Pancreas (tissue), 10 donors: ENCODE measurements at regions not wholly inside any gene's neighbourhood (a gene's known extent, or its start where the extent isn't known, plus 50 kb on each side); places are given as distances from the start of the nearest gene placed in this dataset.
A peak's percentile ranks its signal among the peaks of the same experiment; 100 is the strongest.

Source experiments
- ATAC-seq, 4 donors: fragments of 200-7000 bp; cut with Tn5 transposase; one replicate each; pipeline versions ENCODE4 v1.8.0 to v1.9.1; 2020; ENCODE audit warnings: mild to moderate bottlenecking in 4 of 4, moderate library complexity in 4 of 4
- DNase-seq, 6 donors: peaks; one replicate each; pipeline ENCODE4 v3.0.0-alpha.2; 2020
- FAIRE-seq: peaks from 2 replicates; lab custom pipeline; 2012; peaks lifted over from hg19 to GRCh38; lab: Jason Lieb, UNC
- H3K27ac ChIP-seq, 4 donors: fragments of 200-600 bp; sonication (generic); 1 replicate in 3 of 4; 2 replicates in 1 of 4; pipeline versions ENCODE4 v1.5.0 to v1.8.0; 2020
- H3K27me3 ChIP-seq, 4 donors: fragments of 200-600 bp; one replicate each; pipeline ENCODE4 v1.8.0; 2021
- H3K36me3 ChIP-seq, 3 donors: fragments of 200-600 bp; sonication (generic) in 1 of 3; one replicate each; pipeline versions ENCODE4 v1.5.0 to v1.8.0; 2020 to 2021
- H3K4me1 ChIP-seq, 3 donors: fragments of 200-600 bp; one replicate each; pipeline ENCODE4 v1.8.0; 2021
- H3K4me3 ChIP-seq, 4 donors: fragments of 200-600 bp; sonication (generic) in 2 of 4; one replicate each; pipeline versions ENCODE4 v1.5.0 to v1.8.0; 2020 to 2021
- H3K9me3 ChIP-seq, 4 donors: fragments of 200-600 bp; one replicate each; pipeline ENCODE4 v1.8.0; 2021
- CTCF ChIP-seq, 4 donors: fragments of 200-600 bp; sonication (generic) in 3 of 4; IDR thresholded peaks; one replicate each; pipeline versions ENCODE4 v1.5.0 to v1.8.0; 2021; ENCODE audit warnings: antibody characterized with exemption in 4 of 4
- WGBS, 2 donors: extraction: QIAGEN DNeasy Blood & Tissue Kit; methylation state at CpG; one replicate each; pipeline ENCODE4 v1.1.7; 2013; 5-methylcytosine and 5-hydroxymethylcytosine counted together
- intact Hi-C, 3 donors: fragments of 100-400 bp; cut with DNase I; formaldehyde crosslinking; loops; one replicate each; pipeline versions ENCODE4 v1.11.1 to v1.14.2; 2022
- donor health status: healthy with polysubstance abuse.
- donor health status: DM: no; HTN: no; CAD: no; lungs with moderate emphysema.
- donor health status: DM: no; HTN: no; CAD: no.
- donor health status: control.
- donor health status: control.
- donor health status: Bipolar disorder and iron deficiency.
- donor health status: DM: yes; HTN: yes; CAD: no.
- donor health status: DM: no; HTN: no; CAD: no.
- donor health status: DM: no; HTN: no; CAD: no.
- donor health status: DM: yes; HTN: yes; CAD: no.

- DNase-seq (no peak), ATAC-seq (no peak), FAIRE-seq (no peak)
- intact Hi-C loops: no loop called here
- Histone ChIP-seq H3K27ac (no peak overlapping the region), H3K4me1 (no peaks in the 10 kb centered on the region), H3K27me3 (peaks cover 0 to 12% (median 0%) of the 10 kb centered on the region in 4 donors), H3K36me3 (no peaks in the 10 kb centered on the region), H3K9me3 (no peaks in the 10 kb centered on the region), H3K4me3 (no peak overlapping the region)
- TF ChIP-seq CTCF (IDR thresholded peaks at IDR 0.05): no peak
- WGBS, 2 donors: 55 to 69% methylated on average over 2 of the region's 2 CpGs
Measured at GRCh38 chrX:116823677-116824076, 360.9 kb upstream of the CT83 start.

- FAIRE-seq (no peak), ATAC-seq (no peak), DNase-seq (no peak)
- WGBS, 2 donors: 76 to 96% methylated on average over 1 of the region's 1 CpG
- no peaks in the 10 kb centered on the region for H3K36me3 ChIP-seq
- H3K9me3 ChIP-seq: no peaks in the 10 kb centered on the region
- no peak overlapping the region for H3K27ac ChIP-seq
- H3K27me3 ChIP-seq: no peaks in the 10 kb centered on the region
- intact Hi-C loops: no loop called here
- H3K4me1 ChIP-seq: no peaks in the 10 kb centered on the region
- no peak overlapping the region for H3K4me3 ChIP-seq
- no peak for TF ChIP-seq CTCF (IDR thresholded peaks at IDR 0.05)
Measured at GRCh38 chrX:116806288-116806802, 343.6 kb upstream of the CT83 start.

GRCh38 chrX:116801943-116802342, 339.2 kb upstream of the CT83 start:
- Histone ChIP-seq H3K36me3 (no peaks in the 10 kb centered on the region), H3K9me3 (no peaks in the 10 kb centered on the region), H3K27ac (no peak overlapping the region), H3K4me3 (no peak overlapping the region), H3K27me3 (no peaks in the 10 kb centered on the region), H3K4me1 (no peaks in the 10 kb centered on the region)
- DNase-seq: no peak
- ATAC-seq: no peak
- intact Hi-C loops: no loop called here
- peak; percentile 34 for FAIRE-seq
- no peak for TF ChIP-seq CTCF (IDR thresholded peaks at IDR 0.05)

- FAIRE-seq (no peak), ATAC-seq (no peak), DNase-seq (no peak)
- Histone ChIP-seq H3K36me3 (no peaks in the 10 kb centered on the region), H3K4me1 (no peaks in the 10 kb centered on the region), H3K27ac (no peak overlapping the region), H3K9me3 (no peaks in the 10 kb centered on the region), H3K27me3 (peaks cover 0 to 3% (median 0%) of the 10 kb centered on the region in 4 donors), H3K4me3 (no peak overlapping the region)
- intact Hi-C loops: no loop called here
- TF ChIP-seq CTCF (IDR thresholded peaks at IDR 0.05): no peak
- WGBS, 2 donors: 39 to 47% methylated on average over 4 of the region's 4 CpGs
Measured at GRCh38 chrX:116781926-116782325, 319.1 kb upstream of the CT83 start.

- H3K27me3 ChIP-seq: peaks cover 0 to 6% (median 3%) of the 10 kb centered on the region in 4 donors
- no peak for TF ChIP-seq CTCF (IDR thresholded peaks at IDR 0.05)
- DNase-seq (no peak), FAIRE-seq (no peak), ATAC-seq (no peak)
- intact Hi-C loops: no loop called here
- H3K27ac ChIP-seq: no peak overlapping the region
- H3K36me3 ChIP-seq: no peaks in the 10 kb centered on the region
- H3K4me3 ChIP-seq: no peak overlapping the region
- no peaks in the 10 kb centered on the region for H3K9me3 ChIP-seq
- no peaks in the 10 kb centered on the region for H3K4me1 ChIP-seq
Measured at GRCh38 chrX:116757491-116757890, 294.7 kb upstream of the CT83 start.
